ENCODE measurements at regions not wholly inside any gene's neighbourhood (a gene's known extent, or its start where the extent isn't known, plus 50 kb on each side); places are given as distances from the start of the nearest gene placed in this dataset.
"Not testable (repeated sequence)": the region's sequence is repeated elsewhere in the genome, so short reads cannot be mapped to it uniquely, and the experiment has no call there.

- DNase-seq = no peak
Observed at GRCh38 chr17:43315369-43315768, 81.6 kb upstream of the RNU2-1 start.

- no peak for DNase-seq
Observed at GRCh38 chr17:43314611-43315011, 80.8 kb upstream of the RNU2-1 start.

- no peak for DNase-seq
Observed at GRCh38 chr17:43312011-43312410, 78.2 kb upstream of the RNU2-1 start.

DNA sequence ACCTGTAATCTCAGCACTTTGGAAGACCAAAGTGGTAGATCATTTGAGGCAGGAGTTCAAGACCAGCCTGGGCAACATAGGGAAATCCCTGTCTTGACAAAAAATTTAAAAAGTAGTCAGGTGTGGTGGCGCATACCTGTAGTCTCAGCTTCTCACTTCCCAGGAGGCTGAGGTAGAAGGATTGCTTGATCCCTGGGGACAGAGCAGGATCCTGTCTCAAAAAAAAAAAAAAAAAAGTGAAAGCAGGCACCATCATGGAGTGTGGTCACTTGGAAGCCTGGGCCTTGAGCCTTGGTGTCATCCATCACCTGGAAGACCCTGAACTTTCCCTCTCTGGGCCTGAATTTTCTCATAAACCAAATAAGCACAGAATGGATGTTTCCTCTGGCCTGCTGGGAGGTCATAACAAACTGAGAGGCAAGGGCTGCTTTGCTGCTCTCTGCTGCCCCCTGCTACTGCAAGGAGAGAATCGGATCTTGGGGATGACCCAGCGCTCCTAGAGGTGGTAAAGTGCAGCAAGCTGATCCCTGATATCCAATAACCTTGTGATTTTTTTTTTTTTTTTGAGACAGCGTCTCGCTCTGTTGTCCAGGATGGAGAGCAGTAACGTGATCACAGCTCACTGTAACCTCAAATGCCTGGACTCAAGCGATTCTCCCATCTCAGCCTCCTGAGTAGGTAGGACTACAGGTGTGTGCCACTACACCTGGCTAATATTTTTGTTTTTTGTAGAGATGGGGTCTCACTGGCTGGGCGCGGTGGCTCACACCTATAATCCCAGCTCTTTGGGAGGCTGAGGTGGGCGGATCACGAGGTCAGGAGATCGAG, 75.9 kb upstream of the RNU2-1 start:
- no peak for DNase-seq

GRCh38 chr17:43308999-43309398, 75.2 kb upstream of the RNU2-1 start:
- no peak for DNase-seq

GRCh38 chr17:43304792-43305191, 71.0 kb upstream of the RNU2-1 start:
- not testable (repeated sequence) for DNase-seq

DNA sequence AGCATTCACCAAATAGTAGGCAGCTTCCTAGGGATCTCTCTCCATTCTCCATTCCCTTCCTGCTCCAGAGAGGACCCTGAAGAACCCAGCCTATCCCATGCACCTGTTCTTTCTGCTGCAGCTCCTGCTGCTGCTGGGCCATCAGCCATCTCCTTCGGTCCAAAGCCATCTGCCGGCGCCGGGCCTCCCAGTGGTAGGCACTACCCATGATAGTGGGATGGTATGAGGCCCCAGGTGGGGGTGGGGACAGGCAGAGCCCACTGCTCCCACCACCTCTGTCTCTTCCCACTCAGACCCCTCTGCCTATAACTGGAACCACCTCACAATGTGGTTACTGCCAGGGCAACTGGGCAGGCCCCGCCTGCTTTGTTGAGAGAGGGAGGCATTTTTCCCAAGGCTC, 69.3 kb upstream of the RNU2-1 start:
- not testable (repeated sequence) for DNase-seq

- not testable (repeated sequence) for DNase-seq
Observed at GRCh38 chr17:43299300-43300076, 65.7 kb upstream of the RNU2-1 start.

- DNase-seq = not testable (repeated sequence)
Observed at GRCh38 chr17:43289670-43290069, 55.9 kb upstream of the RNU2-1 start.

DNA sequence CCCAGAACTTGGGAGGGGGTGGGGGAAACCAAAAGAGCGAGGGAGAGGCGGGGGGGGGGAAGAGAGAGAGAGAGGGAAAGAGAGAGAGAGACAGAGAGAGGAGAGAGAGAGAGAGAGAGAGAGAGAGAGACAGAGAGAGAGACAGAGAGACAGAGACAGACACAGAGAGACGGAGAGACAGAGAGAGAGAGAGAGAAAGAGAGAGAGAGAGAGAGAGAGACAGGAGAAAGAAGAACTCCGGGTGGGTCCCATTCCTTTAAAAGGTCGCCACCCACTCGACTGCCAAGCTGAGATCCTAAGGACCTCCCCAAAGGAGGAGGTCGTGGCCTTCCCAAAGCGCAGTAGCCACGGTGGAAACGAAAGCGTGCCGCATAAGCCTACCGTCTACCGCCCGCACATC, 49.8 kb upstream of the RNU2-1 start:
- not testable (repeated sequence) for DNase-seq
